Breast epithelium (tissue), 3 donors: ENCODE measurements at regions not wholly inside any gene's neighbourhood (a gene's known extent, or its start where the extent isn't known, plus 50 kb on each side); places are given as distances from the start of the nearest gene placed in this dataset.
"Not testable (repeated sequence)": the region's sequence is repeated elsewhere in the genome, so short reads cannot be mapped to it uniquely, and the experiment has no call there.

Experiments
- POLR2A ChIP-seq: fragments of 450-650 bp; IDR thresholded peaks from one replicate; pipeline ENCODE4 v1.6.1; 2016; ENCODE audit warnings: antibody characterized with exemption, mild to moderate bottlenecking, moderate library complexity
- TF ChIP-seq, protein P1 (sequence below), 3 donors: fragments of 450-650 bp; IDR thresholded peaks; one replicate each; pipeline ENCODE4 v1.5.1; 2016 to 2017; ENCODE audit warnings: antibody characterized with exemption in 3 of 3, mild to moderate bottlenecking in 3 of 3, moderate library complexity in 3 of 3

DNA sequence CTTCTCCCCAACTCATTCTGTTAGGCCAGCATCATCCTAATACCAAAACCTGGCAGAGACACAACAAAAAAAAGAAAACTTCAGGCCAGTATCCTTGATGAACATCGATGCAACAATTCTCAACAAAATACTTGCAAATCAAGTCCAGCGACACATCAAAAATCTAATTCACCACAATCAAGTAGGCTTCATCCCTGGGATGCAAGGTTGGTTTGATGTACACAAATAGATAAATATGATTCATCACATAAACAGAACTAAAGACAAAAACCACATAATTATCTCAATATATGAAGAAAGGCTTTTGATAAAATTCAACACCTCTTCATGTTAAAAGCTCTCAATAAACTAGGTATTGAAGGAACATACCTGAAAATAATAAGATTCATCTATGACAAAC, 184.1 kb downstream of the SLC38A4 start:
- not testable (repeated sequence) for TF ChIP-seq POLR2A
- TF ChIP-seq, protein P1, sequence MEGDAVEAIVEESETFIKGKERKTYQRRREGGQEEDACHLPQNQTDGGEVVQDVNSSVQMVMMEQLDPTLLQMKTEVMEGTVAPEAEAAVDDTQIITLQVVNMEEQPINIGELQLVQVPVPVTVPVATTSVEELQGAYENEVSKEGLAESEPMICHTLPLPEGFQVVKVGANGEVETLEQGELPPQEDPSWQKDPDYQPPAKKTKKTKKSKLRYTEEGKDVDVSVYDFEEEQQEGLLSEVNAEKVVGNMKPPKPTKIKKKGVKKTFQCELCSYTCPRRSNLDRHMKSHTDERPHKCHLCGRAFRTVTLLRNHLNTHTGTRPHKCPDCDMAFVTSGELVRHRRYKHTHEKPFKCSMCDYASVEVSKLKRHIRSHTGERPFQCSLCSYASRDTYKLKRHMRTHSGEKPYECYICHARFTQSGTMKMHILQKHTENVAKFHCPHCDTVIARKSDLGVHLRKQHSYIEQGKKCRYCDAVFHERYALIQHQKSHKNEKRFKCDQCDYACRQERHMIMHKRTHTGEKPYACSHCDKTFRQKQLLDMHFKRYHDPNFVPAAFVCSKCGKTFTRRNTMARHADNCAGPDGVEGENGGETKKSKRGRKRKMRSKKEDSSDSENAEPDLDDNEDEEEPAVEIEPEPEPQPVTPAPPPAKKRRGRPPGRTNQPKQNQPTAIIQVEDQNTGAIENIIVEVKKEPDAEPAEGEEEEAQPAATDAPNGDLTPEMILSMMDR (IDR thresholded peaks at IDR 0.05): not testable (repeated sequence)
